Heart left ventricle (tissue), 16 donors: ENCODE measurements at regions not wholly inside any gene's neighbourhood (a gene's known extent, or its start where the extent isn't known, plus 50 kb on each side); places are given as distances from the start of the nearest gene placed in this dataset.

ENCODE experiments used
- ATAC-seq, 4 donors: fragments of 200-7000 bp; cut with Tn5 transposase; one replicate each; pipeline ENCODE4 v1.9.1; 2020 to 2022; ENCODE audit warnings: moderate library complexity in 4 of 4, mild to moderate bottlenecking in 3 of 4, moderate number of reproducible peaks in 1 of 4
- DNase-seq, 5 donors: peaks; one replicate each; pipeline ENCODE4 v3.0.0-alpha.2; 2020
- H3K27ac ChIP-seq, 12 donors: fragments of 200-600 bp; sonication (generic) in 4 of 12; one replicate each; pipeline versions ENCODE4 v1.5.0 to v1.8.0; 2016 to 2022; ENCODE audit warnings: mild to moderate bottlenecking in 2 of 12
- H3K27me3 ChIP-seq, 9 donors: fragments of 200-600 bp; sonication (generic) in 2 of 9; one replicate each; pipeline versions ENCODE4 v1.5.1 to v1.8.0; 2016 to 2022; ENCODE audit warnings: mild to moderate bottlenecking in 3 of 9
- H3K36me3 ChIP-seq, 9 donors: fragments of 200-600 bp; sonication (generic) in 2 of 9; one replicate each; pipeline versions ENCODE4 v1.5.0 to v1.8.0; 2018 to 2022; ENCODE audit warnings: mild to moderate bottlenecking in 2 of 9
- H3K4me1 ChIP-seq, 12 donors: fragments of 200-600 bp; sonication (generic) in 4 of 12; one replicate each; pipeline versions ENCODE4 v1.5.0 to v1.8.0; 2016 to 2022; ENCODE audit warnings: mild to moderate bottlenecking in 3 of 12
- H3K4me3 ChIP-seq, 12 donors: fragments of 200-600 bp; sonication (generic) in 4 of 12; one replicate each; pipeline versions ENCODE4 v1.5.0 to v1.8.0; 2017 to 2022; ENCODE audit warnings: mild to moderate bottlenecking in 9 of 12, moderate library complexity in 4 of 12
- H3K9me3 ChIP-seq, 12 donors: fragments of 200-600 bp; sonication (generic) in 4 of 12; one replicate each; pipeline versions ENCODE4 v1.5.0 to v1.8.0; 2016 to 2022; ENCODE audit warnings: mild to moderate bottlenecking in 1 of 12
- CTCF ChIP-seq, 12 donors: fragments of 200-600 bp; sonication (generic) in 4 of 12; IDR thresholded peaks; one replicate each; pipeline versions ENCODE4 v1.5.0 to v1.8.0; 2018 to 2022; ENCODE audit warnings: antibody characterized with exemption in 12 of 12, mild to moderate bottlenecking in 5 of 12
- POLR2A ChIP-seq, 2 donors: fragments of 450-650 bp; IDR thresholded peaks; one replicate each; pipeline ENCODE4 v1.6.1; 2017; ENCODE audit warnings: antibody characterized with exemption in 2 of 2, mild to moderate bottlenecking in 2 of 2, moderate library complexity in 2 of 2
- WGBS, 4 donors: extraction: QIAGEN DNeasy Blood & Tissue Kit in 2 of 4; methylation state at CpG; one replicate each; pipeline versions ENCODE4 v1.1.5 to v1.1.7; 2013 to 2018; 5-methylcytosine and 5-hydroxymethylcytosine counted together
- intact Hi-C, 10 donors: fragments of 100-400 bp; cut with DNase I; formaldehyde crosslinking; loops; one replicate each; pipeline versions ENCODE4 v1.11.1 to v1.14.2; 2022
- donor health status: ischemic (EF 13 %, LVEDD 7.1; RV severe dilation, severe dysfunction).
- donor health status: healthy with polysubstance abuse.
- donor health status: DM: no; HTN: yes; CAD: no.
- donor health status: DM: no; HTN: no; CAD: no.
- donor health status: ischemic (EF 25% LVEDD 6.9; RV normal size, moderate dysfunction).
- donor health status: ischemic (EF 25% LVEDD 5.7; RV mildly dilated, moderate dysfunction).
- donor health status: healthy.
- donor health status: DM: yes; HTN: yes; CAD: no.
- donor health status: ischemic (EF 35%, LVEDD 5.7; RV mildly dilated, moderate dysfunction).
- donor health status: nonischemic (EF 11% LVEDD 7.7; RV severe dilation, severe dysfunction).
- donor health status: DM: yes; HTN: yes; CAD: no.
- donor health status: PGD.
- donor health status: ischemic (EF 29% LVEDD 5.4; RV normal size, mild dysfunction).
- donor health status: nonischemic (EF 23%, LVEDD 6.1; RV moderate dilation, normal function).

DNA sequence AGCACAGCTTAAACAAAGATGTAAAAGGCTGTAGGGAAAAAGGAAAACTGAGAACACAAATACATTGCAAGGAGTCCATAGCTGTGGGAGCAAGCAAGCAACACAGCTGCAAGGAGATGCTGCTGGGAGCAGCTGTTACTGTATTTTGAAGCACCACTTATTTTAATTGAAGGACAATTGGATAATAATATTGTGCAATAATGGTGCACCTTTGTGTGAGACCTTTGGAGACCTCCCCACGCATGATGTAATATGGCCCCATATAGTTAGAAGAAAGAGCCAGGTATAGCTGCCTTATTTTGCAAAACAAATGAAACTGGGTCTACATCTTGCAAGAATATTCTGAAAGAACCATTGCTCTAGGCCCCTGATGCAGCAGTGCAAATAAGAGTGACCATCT is 191.1 kb upstream of the KIRREL3 start:
- Histone ChIP-seq H3K4me1 (no peaks in the 10 kb centered on the region), H3K4me3 (no peak overlapping the region), H3K9me3 (no peaks in the 10 kb centered on the region), H3K27ac (no peak overlapping the region), H3K36me3 (no peaks in the 10 kb centered on the region), H3K27me3 (peaks cover 0 to 5% (median 0%) of the 10 kb centered on the region in 9 donors)
- no peak for DNase-seq
- TF ChIP-seq CTCF (IDR thresholded peaks at IDR 0.05) (no peak), POLR2A (IDR thresholded peaks at IDR 0.05) (no peak)
- ATAC-seq, result no peak
- 88 to 100% (median 94%) methylated on average over 1 of the region's 1 CpG for WGBS, 4 donors
- intact Hi-C loops, result no loop called here

- no peak for TF ChIP-seq CTCF (IDR thresholded peaks at IDR 0.05)
- TF ChIP-seq POLR2A (IDR thresholded peaks at IDR 0.05), result no peak
- H3K4me3 ChIP-seq, result no peak overlapping the region
- H3K27me3 ChIP-seq, result peaks cover 0 to 5% (median 0%) of the 10 kb centered on the region in 9 donors
- H3K27ac ChIP-seq, result no peak overlapping the region
- no peaks in the 10 kb centered on the region for H3K9me3 ChIP-seq
- DNase-seq, result no peak
- H3K4me1 ChIP-seq, result no peaks in the 10 kb centered on the region
- ATAC-seq, result no peak
- intact Hi-C loops, result no loop called here
- no peaks in the 10 kb centered on the region for H3K36me3 ChIP-seq
- WGBS, 4 donors, result 61 to 76% (median 70%) methylated on average over 3 of the region's 3 CpGs
Observed at GRCh38 chr11:127191261-127191660, 190.7 kb upstream of the KIRREL3 start.

- ATAC-seq, result no peak
- intact Hi-C loops, result no loop called here
Observed at GRCh38 chr11:127182586-127183203, 182.1 kb upstream of the KIRREL3 start.

GRCh38 chr11:127157225-127157624 is 156.7 kb upstream of the KIRREL3 start:
- Histone ChIP-seq H3K36me3 (no peaks in the 10 kb centered on the region), H3K9me3 (no peaks in the 10 kb centered on the region), H3K4me1 (no peaks in the 10 kb centered on the region), H3K4me3 (no peak overlapping the region), H3K27me3 (no peaks in the 10 kb centered on the region), H3K27ac (no peak overlapping the region)
- 69 to 78% (median 73%) methylated on average over 2 of the region's 2 CpGs for WGBS, 4 donors
- intact Hi-C loops, result no loop called here
- no peak for ATAC-seq
- DNase-seq, result no peak
- no peak for TF ChIP-seq CTCF (IDR thresholded peaks at IDR 0.05)

More at GRCh38 chr11:127182586-127183203, 182.1 kb upstream of the KIRREL3 start:
- Histone ChIP-seq H3K27ac (no peak overlapping the region), H3K4me1 (no peaks in the 10 kb centered on the region), H3K4me3 (no peak overlapping the region), H3K36me3 (no peaks in the 10 kb centered on the region), H3K27me3 (peaks cover 0 to 4% (median 0%) of the 10 kb centered on the region in 9 donors), H3K9me3 (no peaks in the 10 kb centered on the region)
- DNase-seq, result no peak
- no peak for TF ChIP-seq POLR2A (IDR thresholded peaks at IDR 0.05)
- no peak for TF ChIP-seq CTCF (IDR thresholded peaks at IDR 0.05)
- 60 to 64% (median 64%) methylated on average over 8 of the region's 8 CpGs for WGBS, 4 donors
